ENCODE measurements at regions not wholly inside any gene's neighbourhood (a gene's known extent, or its start where the extent isn't known, plus 50 kb on each side); places are given as distances from the start of the nearest gene placed in this dataset.
A peak's percentile ranks its signal among the peaks of the same experiment; 100 is the strongest.

- Mint-ChIP-seq H3K27me3 (peaks cover 12% of the 10 kb centered on the region), H3K4me3 (no peak overlapping the region)
- CTCF ChIA-PET, result no interaction called here
Measured at GRCh38 chr1:54464031-54464476, 57.9 kb upstream of the SSBP3 start.

DNA sequence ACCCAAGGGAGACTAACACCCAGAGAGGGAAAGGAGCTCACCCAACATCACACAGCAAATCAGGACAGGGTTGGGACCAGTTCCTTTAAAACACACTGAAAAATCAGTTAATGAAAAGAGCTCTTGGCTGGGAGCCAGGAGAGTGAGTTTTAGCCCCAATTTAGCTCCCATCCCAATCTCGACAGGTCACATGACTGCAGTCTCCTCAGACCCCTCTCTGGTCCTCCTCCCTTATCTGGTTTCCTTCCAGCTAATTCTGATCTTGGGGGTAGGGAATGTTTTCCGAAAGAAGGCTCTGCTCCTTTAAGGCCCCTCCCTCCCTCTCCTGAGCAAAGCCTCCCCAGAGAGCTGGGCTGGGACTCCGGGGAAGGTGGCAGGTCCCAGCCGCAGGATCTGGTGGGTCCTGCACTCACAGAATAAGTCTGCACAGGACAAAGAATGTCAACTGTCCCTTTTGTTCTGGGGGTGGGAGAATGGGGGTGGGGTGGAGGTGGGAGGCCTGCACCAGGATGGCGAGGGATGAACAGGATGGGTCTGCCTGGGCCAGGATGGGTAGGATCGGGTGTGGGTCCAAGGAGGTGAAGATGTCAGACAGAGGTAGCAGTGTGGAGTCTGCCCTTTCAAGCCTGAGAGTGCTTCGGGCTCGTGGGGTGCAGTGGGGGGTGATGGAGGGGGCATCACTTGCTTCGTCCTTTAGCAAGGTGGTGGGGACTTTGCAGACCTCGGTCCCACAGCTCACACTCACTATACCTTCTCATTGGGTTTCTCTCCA is 57.3 kb upstream of the SSBP3 start:
- Mint-ChIP-seq H3K27me3 (peaks cover 8% of the 10 kb centered on the region), H3K4me1 (peaks cover 40% of the 10 kb centered on the region), H3K36me3 (peaks cover 3% of the 10 kb centered on the region), H3K9me3 (peaks cover 4% of the 10 kb centered on the region), H3K4me3 (no peak overlapping the region), H3K27ac (no peak overlapping the region)
- no peak for DNase-seq
- CTCF ChIA-PET, result no interaction called here

More at GRCh38 chr1:54464031-54464476, 57.9 kb upstream of the SSBP3 start:
- Mint-ChIP-seq H3K4me1 (peaks cover 40% of the 10 kb centered on the region), H3K9me3 (peaks cover 4% of the 10 kb centered on the region), H3K27ac (no peak overlapping the region), H3K36me3 (peaks cover 3% of the 10 kb centered on the region)
- DNase-seq, result no peak

- peaks cover 6% of the 10 kb centered on the region for H3K27me3 Mint-ChIP-seq
Measured at GRCh38 chr1:54462597-54463258, 56.5 kb upstream of the SSBP3 start.

GRCh38 chr1:54461731-54462596 is 55.8 kb upstream of the SSBP3 start:
- H3K27me3 Mint-ChIP-seq, result peaks cover 3% of the 10 kb centered on the region
- no peak overlapping the region for H3K4me3 Mint-ChIP-seq
- H3K9me3 Mint-ChIP-seq, result peaks cover 7% of the 10 kb centered on the region
- peaks cover 3% of the 10 kb centered on the region for H3K36me3 Mint-ChIP-seq
- no peak for DNase-seq
- peaks cover 44% of the 10 kb centered on the region for H3K4me1 Mint-ChIP-seq
- H3K27ac Mint-ChIP-seq, result peak overlapping the region; percentile 65
- CTCF ChIA-PET, result interaction anchor here (1.3 kb wide), 1 partner anchor 16 kb away, joined by 4 read pairs; no protein-coding TSS in a partner anchor

More at GRCh38 chr1:54462597-54463258, 56.5 kb upstream of the SSBP3 start:
- H3K9me3 Mint-ChIP-seq, result peaks cover 7% of the 10 kb centered on the region
- no peak overlapping the region for H3K4me3 Mint-ChIP-seq
- peaks cover 44% of the 10 kb centered on the region for H3K4me1 Mint-ChIP-seq
- peaks cover 3% of the 10 kb centered on the region for H3K36me3 Mint-ChIP-seq
- H3K27ac Mint-ChIP-seq, result peak overlapping the region; percentile 55
- no peak for DNase-seq
- CTCF ChIA-PET, result interaction anchor here (1.3 kb wide), 1 partner anchor 15 kb away, joined by 4 read pairs; no protein-coding TSS in a partner anchor

- H3K36me3 Mint-ChIP-seq, result peaks cover 3% of the 10 kb centered on the region
- peak overlapping the region; percentile 80 for H3K27ac Mint-ChIP-seq
- no peak overlapping the region for H3K4me3 Mint-ChIP-seq
- H3K4me1 Mint-ChIP-seq, result peaks cover 44% of the 10 kb centered on the region
- H3K9me3 Mint-ChIP-seq, result peaks cover 7% of the 10 kb centered on the region
- H3K27me3 Mint-ChIP-seq, result peaks cover 11% of the 10 kb centered on the region
- DNase-seq, result no peak
- CTCF ChIA-PET, result interaction anchor here (1.3 kb wide), 1 partner anchor 17 kb away, joined by 4 read pairs; no protein-coding TSS in a partner anchor
Measured at GRCh38 chr1:54460861-54461387, 54.7 kb upstream of the SSBP3 start.

GRCh38 chr1:54460351-54460750 is 54.2 kb upstream of the SSBP3 start:
- Mint-ChIP-seq H3K36me3 (peaks cover 3% of the 10 kb centered on the region), H3K4me1 (peaks cover 44% of the 10 kb centered on the region), H3K9me3 (peaks cover 7% of the 10 kb centered on the region), H3K4me3 (peak overlapping the region; percentile 10), H3K27me3 (peaks cover 16% of the 10 kb centered on the region), H3K27ac (peak overlapping the region; percentile 87)
- CTCF ChIA-PET, result no interaction called here
- DNase-seq, result peak; percentile 80

GRCh38 chr1:54459726-54460191 is 53.6 kb upstream of the SSBP3 start:
- CTCF ChIA-PET, result interaction anchor here (1.0 kb wide), 1 partner anchor 10 kb away, joined by 3 read pairs; no protein-coding TSS in a partner anchor
- Mint-ChIP-seq H3K4me3 (no peak overlapping the region), H3K27ac (peak overlapping the region; percentile 87), H3K9me3 (peaks cover 7% of the 10 kb centered on the region), H3K36me3 (peaks cover 3% of the 10 kb centered on the region), H3K4me1 (peaks cover 44% of the 10 kb centered on the region), H3K27me3 (peaks cover 16% of the 10 kb centered on the region)
- DNase-seq, result no peak

DNA sequence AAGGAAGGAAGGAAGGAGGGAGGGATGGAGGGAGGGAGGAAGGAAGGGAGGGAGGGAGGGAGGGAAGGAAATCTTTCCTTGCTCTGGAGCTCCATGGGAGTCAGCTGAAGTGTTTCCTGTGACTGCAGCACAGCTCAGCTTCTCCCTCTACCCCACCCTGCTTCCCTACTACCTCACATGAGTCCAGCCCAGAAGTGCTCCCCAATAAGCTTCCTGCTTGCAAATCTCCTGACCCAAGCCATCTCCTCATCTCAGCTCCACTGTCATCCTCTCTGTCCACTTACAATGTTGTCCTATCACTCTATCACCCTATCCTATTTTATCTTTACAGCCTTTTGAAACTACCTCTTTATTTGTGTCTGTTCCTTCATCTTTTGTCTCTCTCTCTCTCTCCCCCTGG is 52.9 kb upstream of the SSBP3 start:
- H3K4me3 Mint-ChIP-seq, result no peak overlapping the region
- H3K27me3 Mint-ChIP-seq, result peaks cover 16% of the 10 kb centered on the region
- DNase-seq, result no peak
- H3K9me3 Mint-ChIP-seq, result peaks cover 7% of the 10 kb centered on the region
- peaks cover 39% of the 10 kb centered on the region for H3K4me1 Mint-ChIP-seq
- CTCF ChIA-PET, result interaction anchor here (1.0 kb wide), 1 partner anchor 10 kb away, joined by 3 read pairs; no protein-coding TSS in a partner anchor
- peaks cover 3% of the 10 kb centered on the region for H3K36me3 Mint-ChIP-seq
- H3K27ac Mint-ChIP-seq, result peak overlapping the region; percentile 87

DNA sequence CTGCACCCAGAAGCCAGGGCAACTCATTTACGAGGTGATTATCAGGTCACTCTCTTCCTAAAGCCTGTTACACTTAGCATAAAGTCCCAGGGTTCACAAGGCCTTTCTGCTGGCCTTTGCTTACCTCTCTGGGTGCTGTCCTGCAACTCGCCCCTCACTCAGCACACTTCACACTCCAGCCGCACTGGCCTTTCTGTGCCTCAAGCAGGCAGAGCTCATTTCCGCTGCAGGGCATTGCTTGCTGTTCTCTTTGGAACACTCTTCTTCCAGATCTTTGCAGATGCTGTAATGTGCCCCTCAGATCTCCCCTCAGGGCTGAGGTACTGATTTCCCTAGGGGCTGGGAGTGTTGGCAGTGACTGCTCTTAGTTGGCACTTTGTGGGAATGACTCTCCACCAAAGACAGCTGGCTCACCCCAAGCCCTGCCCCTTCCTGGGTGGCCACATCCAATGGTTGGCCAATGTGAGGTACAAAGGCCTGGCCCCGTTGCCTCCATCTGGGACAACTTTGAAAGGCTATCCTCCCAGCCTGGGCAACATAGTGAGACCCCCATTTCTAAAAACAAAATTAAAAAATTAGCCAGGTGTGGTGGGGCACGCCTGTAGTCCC is 50.8 kb upstream of the SSBP3 start:
- Mint-ChIP-seq H3K4me1 (peaks cover 30% of the 10 kb centered on the region), H3K9me3 (peaks cover 7% of the 10 kb centered on the region), H3K36me3 (peaks cover 3% of the 10 kb centered on the region), H3K27me3 (peaks cover 29% of the 10 kb centered on the region), H3K27ac (no peak overlapping the region), H3K4me3 (no peak overlapping the region)
- no peak for DNase-seq
- CTCF ChIA-PET, result interaction anchor here (0.6 kb wide), 1 partner anchor 31 kb away, joined by 3 read pairs; no protein-coding TSS in a partner anchor

DNA sequence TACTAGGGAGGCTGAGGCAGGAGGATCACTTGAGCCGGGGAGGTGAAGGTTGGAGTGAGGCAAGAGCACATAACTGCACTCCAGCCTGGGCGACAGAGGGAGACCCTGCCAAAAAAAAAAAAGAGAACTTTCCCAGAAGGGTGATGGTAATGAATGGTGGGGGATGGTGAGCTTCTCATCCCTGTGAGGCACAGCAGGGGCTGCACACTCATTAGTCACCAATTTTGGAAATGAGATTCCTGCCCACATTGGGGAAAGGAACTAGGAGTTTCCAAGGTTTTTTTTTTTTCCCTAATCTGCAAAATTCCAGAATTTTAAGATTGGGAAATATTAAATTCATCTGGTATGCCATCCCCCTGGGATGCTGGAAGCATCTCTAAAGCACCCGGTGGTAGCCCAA is 50.2 kb upstream of the SSBP3 start:
- peaks cover 8% of the 10 kb centered on the region for H3K9me3 Mint-ChIP-seq
- H3K27ac Mint-ChIP-seq, result no peak overlapping the region
- DNase-seq, result no peak
- H3K4me3 Mint-ChIP-seq, result no peak overlapping the region
- CTCF ChIA-PET, result interaction anchor here (0.5 kb wide), 1 partner anchor 31 kb away, joined by 3 read pairs; no protein-coding TSS in a partner anchor
- peaks cover 3% of the 10 kb centered on the region for H3K36me3 Mint-ChIP-seq
- peaks cover 29% of the 10 kb centered on the region for H3K27me3 Mint-ChIP-seq
- peaks cover 27% of the 10 kb centered on the region for H3K4me1 Mint-ChIP-seq

All from activated naive CD4-positive, alpha-beta T cell treated with anti-CD3 and anti-CD28 coated beads, Interleukin-2, amount 10 ng/mL, durations not matched to agents 7 days and 5 days (primary cell).